BLaER1 treated with 17β-estradiol and CSF1 and Interleukin-3, amounts not matched to agents 10 nM and 100 nM (cell line): ENCODE measurements at regions not wholly inside any gene's neighbourhood (a gene's known extent, or its start where the extent isn't known, plus 50 kb on each side); places are given as distances from the start of the nearest gene placed in this dataset.

Source experiments
- H3K27ac ChIP-seq, 11 experiments: shearing (Covaris generic); formaldehyde crosslinking; 2 replicates each; pipeline ENCODE4 v1.8.1; 2022
- H3K27me3 ChIP-seq, 11 experiments: shearing (Covaris generic); formaldehyde crosslinking; 2 replicates each; pipeline ENCODE4 v1.8.1; 2022
- H3K36me3 ChIP-seq, 11 experiments: shearing (Covaris generic); formaldehyde crosslinking; 2 replicates each; pipeline ENCODE4 v1.8.1; 2022
- H3K4me1 ChIP-seq, 10 experiments: shearing (Covaris generic); formaldehyde crosslinking; 2 replicates each; pipeline ENCODE4 v1.8.1; 2022
- H3K4me2 ChIP-seq, 11 experiments: shearing (Covaris generic); formaldehyde crosslinking; 2 replicates each; pipeline ENCODE4 v1.8.1; 2022
- H3K4me3 ChIP-seq, 10 experiments: shearing (Covaris generic); formaldehyde crosslinking; 2 replicates each; pipeline ENCODE4 v1.8.1; 2022
- H3K9ac ChIP-seq, 11 experiments: shearing (Covaris generic); formaldehyde crosslinking; 2 replicates each; pipeline ENCODE4 v1.8.1; 2022
- H3K9me3 ChIP-seq, 11 experiments: shearing (Covaris generic); formaldehyde crosslinking; replicated peaks in 1 of 11; 2 replicates each; pipeline ENCODE4 v1.8.1; 2022
- H4K20me1 ChIP-seq, 11 experiments: shearing (Covaris generic); formaldehyde crosslinking; 2 replicates each; pipeline ENCODE4 v1.8.1; 2022
- Cebpa-rat ChIP-seq, 11 experiments: shearing (Covaris generic); IDR thresholded peaks; 2 replicates each; pipeline ENCODE4 v1.8.1; 2022

DNA sequence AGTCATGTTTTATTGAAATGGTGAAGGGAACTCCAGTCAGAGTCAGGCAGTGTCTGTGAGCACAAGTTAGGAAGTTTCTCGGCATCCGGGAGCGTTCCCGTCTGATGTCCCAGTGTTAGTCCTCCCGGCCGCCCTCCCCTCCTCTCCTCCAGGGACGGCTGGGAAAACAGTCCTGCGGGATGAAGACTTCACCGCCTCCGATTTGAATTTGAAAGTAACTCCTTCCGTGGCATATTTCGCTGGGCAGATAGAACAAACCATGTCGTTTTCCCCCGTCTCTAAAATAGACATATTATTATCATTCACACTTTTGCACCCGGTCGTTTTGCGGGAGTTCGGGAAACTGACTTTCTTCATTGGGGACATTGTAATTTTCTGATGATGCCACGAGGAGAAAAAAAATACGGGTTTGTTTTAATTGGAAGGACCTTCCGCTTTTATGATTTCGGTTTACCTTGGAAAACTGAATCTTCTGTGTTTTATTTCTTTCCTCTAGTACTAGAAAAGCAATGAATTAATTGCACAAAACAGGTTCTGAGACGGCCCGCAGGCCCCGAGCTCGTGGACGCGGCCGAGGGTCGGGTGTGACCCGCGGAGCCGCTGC, 76.6 kb downstream of the ZIC5 start:
- H3K4me1 ChIP-seq, result no peaks in the 10 kb centered on the region
- no peak overlapping the region for H3K4me2 ChIP-seq
- no peaks in the 10 kb centered on the region for H4K20me1 ChIP-seq
- no peak for TF ChIP-seq Cebpa-rat (IDR thresholded peaks at IDR 0.05)
- H3K4me3 ChIP-seq, result peak overlapping the region in 5 of 10 experiments; percentile 24 to 34 (median 31); a peak in 5 of 20 replicates
- H3K27me3 ChIP-seq, result peaks cover 36 to 53% (median 40%) of the 10 kb centered on the region in 11 experiments
- no peak overlapping the region for H3K27ac ChIP-seq
- peaks cover 22 to 26% (median 24%) of the 10 kb centered on the region in 11 experiments for H3K9me3 ChIP-seq
- H3K9ac ChIP-seq, result no peak overlapping the region
- H3K36me3 ChIP-seq, result peaks cover 0 to 12% (median 0%) of the 10 kb centered on the region in 11 experiments; a peak in 3 of 22 replicates

DNA sequence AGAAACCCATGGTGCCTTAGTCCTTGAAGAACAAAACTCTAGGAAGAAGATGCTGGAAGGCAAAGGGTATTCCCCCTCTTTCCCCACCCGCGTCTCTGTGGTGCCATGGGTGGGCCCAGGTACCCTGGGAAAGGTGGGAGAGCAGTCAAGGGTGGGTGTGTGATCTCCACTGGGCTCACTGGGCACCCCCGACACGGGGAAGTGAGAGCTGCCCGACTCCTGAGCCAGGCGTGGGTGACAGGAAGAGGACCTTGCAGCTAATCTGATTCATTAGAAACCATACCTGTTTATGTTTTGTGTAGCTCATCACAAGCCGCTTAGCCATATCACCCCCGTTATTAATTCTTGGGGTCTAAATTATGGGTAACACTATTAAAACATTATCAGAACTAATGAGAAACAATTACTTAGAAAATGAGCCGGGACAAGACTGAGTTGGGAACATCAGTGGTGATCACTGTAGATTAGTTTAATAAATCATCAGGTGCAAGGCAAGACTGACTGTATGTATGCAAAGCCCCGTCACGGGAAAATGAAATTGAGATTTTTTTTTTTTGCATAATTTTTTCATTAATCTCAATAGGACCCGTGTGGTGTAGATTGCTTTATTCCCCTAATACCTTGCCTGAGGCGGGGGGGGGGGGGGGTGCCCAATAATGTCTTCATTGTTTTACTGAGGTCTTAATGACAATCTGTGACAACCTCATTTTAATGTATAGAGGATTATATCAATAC, 77.3 kb downstream of the ZIC5 start:
- no peak overlapping the region for H3K27ac ChIP-seq
- no peak overlapping the region for H3K9ac ChIP-seq
- H3K4me1 ChIP-seq, result no peaks in the 10 kb centered on the region
- no peak overlapping the region for H3K4me3 ChIP-seq
- peaks cover 22 to 26% (median 24%) of the 10 kb centered on the region in 11 experiments for H3K9me3 ChIP-seq
- no peaks in the 10 kb centered on the region for H4K20me1 ChIP-seq
- H3K4me2 ChIP-seq, result no peak overlapping the region
- peaks cover 0 to 12% (median 0%) of the 10 kb centered on the region in 11 experiments; a peak in 3 of 22 replicates for H3K36me3 ChIP-seq
- H3K27me3 ChIP-seq, result peaks cover 36 to 53% (median 40%) of the 10 kb centered on the region in 11 experiments
- no peak for TF ChIP-seq Cebpa-rat (IDR thresholded peaks at IDR 0.05)

DNA sequence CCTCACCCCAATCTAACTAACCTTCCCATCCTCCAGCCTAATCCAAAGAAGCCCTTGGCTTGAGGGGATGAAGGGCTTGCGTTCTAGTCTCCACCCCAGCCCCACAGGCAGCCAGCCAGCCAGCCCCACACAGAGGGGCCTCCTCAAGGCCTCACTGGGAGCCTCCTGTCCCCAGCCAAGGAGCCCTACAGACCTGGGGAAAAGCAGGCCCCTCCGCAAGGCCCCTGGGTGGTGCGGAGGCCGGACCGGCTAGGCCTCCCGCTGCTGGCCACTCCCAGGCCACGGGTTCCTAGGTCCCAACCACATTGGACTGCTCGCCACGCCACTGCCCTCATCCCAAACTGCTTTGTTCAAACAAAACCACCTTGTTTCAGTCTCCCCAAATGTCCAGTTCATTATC, 78.0 kb downstream of the ZIC5 start:
- peaks cover 0 to 12% (median 0%) of the 10 kb centered on the region in 11 experiments; a peak in 3 of 22 replicates for H3K36me3 ChIP-seq
- no peaks in the 10 kb centered on the region for H3K4me1 ChIP-seq
- no peaks in the 10 kb centered on the region for H4K20me1 ChIP-seq
- no peak overlapping the region for H3K4me3 ChIP-seq
- H3K9me3 ChIP-seq, result peaks cover 22 to 26% (median 24%) of the 10 kb centered on the region in 11 experiments
- H3K4me2 ChIP-seq, result no peak overlapping the region
- H3K27me3 ChIP-seq, result peaks cover 36 to 53% (median 40%) of the 10 kb centered on the region in 11 experiments
- no peak for TF ChIP-seq Cebpa-rat (IDR thresholded peaks at IDR 0.05)
- no peak overlapping the region for H3K9ac ChIP-seq
- no peak overlapping the region for H3K27ac ChIP-seq

DNA sequence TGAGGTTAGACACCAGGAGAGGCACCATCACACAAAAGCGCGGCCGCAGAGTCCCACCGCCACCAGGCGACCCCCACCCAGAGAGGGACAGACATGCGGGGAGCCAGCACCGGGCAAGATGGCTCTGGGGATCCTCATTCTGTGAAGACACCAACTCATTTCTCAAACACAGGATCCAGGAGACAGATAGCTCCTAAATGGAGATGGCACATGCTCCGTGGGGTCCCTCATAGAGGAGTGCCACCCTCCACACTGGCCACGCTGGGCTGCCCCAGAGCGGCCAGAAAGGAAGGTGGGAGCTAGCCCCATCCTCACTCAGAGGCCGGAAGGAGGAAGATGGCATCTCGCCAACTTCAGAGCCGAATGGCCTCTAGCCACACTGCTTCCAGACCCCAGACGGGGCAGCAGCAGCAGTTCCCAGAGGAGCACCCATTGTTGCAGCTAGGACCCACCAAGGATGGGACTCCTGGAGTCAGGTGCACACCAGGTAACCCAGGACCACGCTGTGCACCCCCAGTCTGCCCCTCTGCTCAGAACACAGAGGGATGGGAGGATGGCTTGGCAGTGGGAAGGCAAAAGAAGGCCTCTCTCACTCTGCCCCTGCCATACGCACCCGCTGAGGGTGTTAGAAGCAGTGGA, 78.6 kb downstream of the ZIC5 start:
- H3K4me3 ChIP-seq, result no peak overlapping the region

DNA sequence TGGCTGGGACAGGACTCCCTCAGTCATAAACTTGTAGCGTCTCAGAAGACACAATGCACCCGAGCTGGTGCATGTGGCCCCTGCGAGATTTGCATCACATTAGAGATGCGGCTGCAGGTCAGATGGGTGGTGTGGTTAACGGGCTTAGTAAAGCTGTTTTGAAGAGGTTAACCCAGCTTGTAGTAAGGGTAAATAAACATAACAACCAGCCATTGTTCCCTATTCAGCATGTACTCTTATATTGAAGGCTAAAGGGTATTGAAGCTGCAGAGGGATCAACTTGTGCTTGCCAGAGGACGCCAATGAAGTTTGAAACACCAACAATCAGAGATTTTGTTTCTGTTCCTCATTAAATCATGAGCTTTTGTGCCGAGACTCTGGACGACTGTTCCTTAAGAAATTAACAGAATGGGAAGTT, 79.4 kb downstream of the ZIC5 start:
- Histone ChIP-seq H3K4me2 (no peak overlapping the region), H3K9ac (no peak overlapping the region), H4K20me1 (no peaks in the 10 kb centered on the region), H3K4me3 (no peak overlapping the region), H3K4me1 (no peaks in the 10 kb centered on the region), H3K27me3 (peaks cover 35 to 41% (median 37%) of the 10 kb centered on the region in 11 experiments), H3K36me3 (peaks cover 0 to 12% (median 0%) of the 10 kb centered on the region in 11 experiments; a peak in 3 of 22 replicates), H3K27ac (no peak overlapping the region), H3K9me3 (peaks cover 22 to 26% (median 24%) of the 10 kb centered on the region in 11 experiments)
- no peak for TF ChIP-seq Cebpa-rat (IDR thresholded peaks at IDR 0.05)

More for the DNA sequence above, 78.6 kb downstream of the ZIC5 start:
- H4K20me1 ChIP-seq, result no peaks in the 10 kb centered on the region
- H3K9ac ChIP-seq, result no peak overlapping the region
- H3K9me3 ChIP-seq, result peaks cover 22 to 26% (median 24%) of the 10 kb centered on the region in 11 experiments
- TF ChIP-seq Cebpa-rat (IDR thresholded peaks at IDR 0.05), result no peak
- peaks cover 36 to 48% (median 40%) of the 10 kb centered on the region in 11 experiments for H3K27me3 ChIP-seq
- H3K27ac ChIP-seq, result no peak overlapping the region
- no peaks in the 10 kb centered on the region for H3K4me1 ChIP-seq
- no peak overlapping the region for H3K4me2 ChIP-seq
- H3K36me3 ChIP-seq, result peaks cover 0 to 12% (median 0%) of the 10 kb centered on the region in 11 experiments; a peak in 3 of 22 replicates

DNA sequence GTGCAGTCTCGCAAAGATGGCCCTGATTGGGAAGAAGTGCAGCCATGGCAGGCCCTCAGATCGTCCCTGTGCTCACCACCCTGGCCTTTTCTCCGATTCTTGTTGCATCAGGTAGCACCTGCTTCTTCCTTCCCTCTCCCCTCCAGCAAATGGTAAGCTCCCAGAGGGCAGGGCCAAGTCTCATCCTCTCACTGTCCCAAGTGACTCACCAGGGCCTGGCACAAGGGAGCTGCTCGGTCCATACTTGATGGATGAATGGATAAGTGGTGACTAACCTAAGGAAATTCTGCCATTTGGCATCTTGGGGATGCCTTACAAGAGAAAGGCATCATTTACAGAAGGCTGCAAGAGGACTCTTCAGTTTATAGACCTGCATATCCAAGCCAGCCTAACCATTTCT, 84.9 kb downstream of the ZIC5 start:
- H3K4me1 ChIP-seq, result 0 out of 20 replicates have a peak, but pooled peaks cover 0 to 5% (median 0%) of the 10 kb centered on the region in 10 experiments
- H3K4me3 ChIP-seq, result no peak overlapping the region
- H3K36me3 ChIP-seq, result no peaks in the 10 kb centered on the region
- H3K27ac ChIP-seq, result no peak overlapping the region
- H3K27me3 ChIP-seq, result no peaks in the 10 kb centered on the region
- no peak overlapping the region for H3K4me2 ChIP-seq
- no peak for TF ChIP-seq Cebpa-rat (IDR thresholded peaks at IDR 0.05)
- no peaks in the 10 kb centered on the region for H3K9me3 ChIP-seq
- H3K9ac ChIP-seq, result no peak overlapping the region
- H4K20me1 ChIP-seq, result no peaks in the 10 kb centered on the region

DNA sequence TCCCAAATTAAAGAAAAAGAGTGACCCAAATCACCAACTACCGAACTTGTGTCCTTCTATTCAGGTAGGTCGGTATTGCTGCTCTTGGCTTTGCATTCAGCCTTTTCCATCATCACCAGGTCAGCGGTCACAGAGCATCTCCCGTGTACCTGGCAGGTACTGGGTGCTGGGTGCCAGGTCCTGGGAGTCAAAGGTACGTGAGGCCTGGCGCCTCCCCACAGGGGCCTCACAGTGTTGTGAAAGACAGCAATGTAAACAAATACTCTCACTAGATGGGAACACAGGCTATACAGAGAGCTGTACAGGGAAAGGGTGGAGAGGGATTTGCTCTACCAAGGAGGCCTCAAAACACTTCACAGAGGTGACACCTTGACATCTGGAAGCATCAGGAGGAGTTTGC, 86.7 kb downstream of the ZIC5 start:
- Histone ChIP-seq H3K9me3 (no peaks in the 10 kb centered on the region), H3K27me3 (no peaks in the 10 kb centered on the region), H3K4me2 (no peak overlapping the region), H3K27ac (no peak overlapping the region), H3K4me1 (0 out of 20 replicates have a peak, but pooled peaks cover 0 to 5% (median 0%) of the 10 kb centered on the region in 10 experiments), H3K9ac (no peak overlapping the region), H4K20me1 (no peaks in the 10 kb centered on the region), H3K36me3 (no peaks in the 10 kb centered on the region), H3K4me3 (no peak overlapping the region)
- TF ChIP-seq Cebpa-rat (IDR thresholded peaks at IDR 0.05), result no peak

DNA sequence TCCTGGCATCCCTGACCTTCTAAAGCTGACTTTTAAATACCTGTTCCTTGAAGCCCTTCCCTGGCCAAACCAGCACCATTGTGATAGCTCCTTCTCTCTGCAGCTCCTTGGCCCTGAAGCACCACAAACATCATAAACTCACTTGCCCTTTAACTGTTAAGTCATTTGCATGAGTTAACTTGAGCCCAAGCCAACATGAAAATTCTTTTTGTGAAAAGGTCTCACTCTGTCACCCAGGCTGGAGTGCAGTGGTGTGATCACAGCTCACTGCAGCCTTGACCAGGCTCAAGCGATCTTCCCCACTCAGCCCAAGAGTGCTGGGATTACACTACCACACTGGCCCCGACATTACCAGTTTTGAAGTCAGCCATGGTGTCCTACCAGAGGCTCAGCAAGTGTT, 87.8 kb downstream of the ZIC5 start:
- Histone ChIP-seq H3K27me3 (no peaks in the 10 kb centered on the region), H3K27ac (no peak overlapping the region), H3K9ac (no peak overlapping the region), H3K4me1 (0 out of 20 replicates have a peak, but pooled peaks cover 0 to 5% (median 0%) of the 10 kb centered on the region in 10 experiments), H3K4me3 (no peak overlapping the region), H3K4me2 (no peak overlapping the region), H3K9me3 (no peaks in the 10 kb centered on the region), H3K36me3 (no peaks in the 10 kb centered on the region), H4K20me1 (no peaks in the 10 kb centered on the region)
- TF ChIP-seq Cebpa-rat (IDR thresholded peaks at IDR 0.05), result no peak
